ENCODE measurements at regions not wholly inside any gene's neighbourhood (a gene's known extent, or its start where the extent isn't known, plus 50 kb on each side); places are given as distances from the start of the nearest gene placed in this dataset.

GRCh38 chr3:182323898-182324297 is 469.4 kb upstream of the ATP11B start:
- TF ChIP-seq CTCF (conservative IDR thresholded peaks at IDR 0.05; ENCODE audit: low read depth, low read length): no peak
- TF ChIP-seq EZH2 (IDR thresholded peaks at IDR 0.05; ENCODE audit: borderline replicate concordance, low read depth, low read length, poor library complexity, severe bottlenecking): no peak
- ChIA-PET POLR2A (ENCODE audit: low non-redundant PET) (no interaction called here), CTCF (no interaction called here)
- no peak overlapping the region for H3K27ac ChIP-seq (ENCODE audit: low read depth, low read length, poor library complexity, severe bottlenecking)
- H3K9me3 ChIP-seq (ENCODE audit: low read depth, low read length, poor library complexity, severe bottlenecking): peaks cover 5% of the 10 kb centered on the region
- H3K27me3 ChIP-seq (replicated peaks; ENCODE audit: insufficient read depth, low read depth, low read length, poor library complexity): no peaks in the 10 kb centered on the region
- no peaks in the 10 kb centered on the region for H3K36me3 ChIP-seq (ENCODE audit: insufficient read depth, low read length, poor library complexity, severe bottlenecking)
- no peaks in the 10 kb centered on the region for H3K4me1 ChIP-seq (ENCODE audit: insufficient read depth, low read length, poor library complexity, severe bottlenecking)
- no TSS peak for BruUV-seq (replicated peaks)
- H3K4me3 ChIP-seq (ENCODE audit: low read depth, low read length, poor library complexity, severe bottlenecking): no peak overlapping the region
- intact Hi-C loops (cut with micrococcal nuclease; ENCODE audit: unreplicated experiment): no loop called here
- DNase-seq (ENCODE audit: low spot score): no peak

DNA sequence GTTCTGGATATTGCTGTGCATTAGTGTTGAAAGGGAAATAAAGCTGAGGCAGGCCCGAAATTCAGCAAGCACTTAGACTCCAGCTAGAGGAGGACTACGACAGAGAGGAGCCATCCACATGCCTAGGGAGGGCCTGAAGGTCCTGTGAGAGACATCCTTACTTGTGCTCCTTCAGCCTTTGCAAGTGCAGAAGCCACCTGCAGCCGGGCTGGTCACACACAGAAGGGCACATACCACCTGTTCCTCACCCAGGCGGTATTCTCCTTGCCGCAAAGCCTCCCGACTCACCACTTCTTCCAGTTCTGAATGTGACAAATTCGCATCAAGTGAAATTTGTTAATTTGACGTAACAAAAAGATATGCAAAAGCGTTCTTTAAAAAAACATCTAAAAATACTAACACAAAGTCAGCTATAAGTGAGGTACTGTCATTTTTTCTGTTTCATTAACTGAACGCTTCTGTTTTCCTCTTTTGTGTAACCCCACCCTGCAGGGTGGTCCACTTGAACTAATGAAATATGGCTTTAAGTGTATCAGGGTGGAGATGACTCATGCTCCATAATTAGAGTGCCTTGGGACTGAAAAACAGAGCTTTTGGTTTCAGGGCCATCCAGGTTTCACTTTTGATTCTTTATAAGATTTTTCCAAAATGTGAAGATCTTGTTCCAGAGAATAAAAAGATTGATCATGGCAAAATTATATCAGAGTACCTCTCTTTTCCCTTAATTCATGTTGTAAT is 467.9 kb upstream of the ATP11B start:
- Histone ChIP-seq H3K27ac (ENCODE audit: low read depth, low read length, poor library complexity, severe bottlenecking) (no peak overlapping the region), H3K36me3 (ENCODE audit: insufficient read depth, low read length, poor library complexity, severe bottlenecking) (no peaks in the 10 kb centered on the region), H3K27me3 (replicated peaks; ENCODE audit: insufficient read depth, low read depth, low read length, poor library complexity) (no peaks in the 10 kb centered on the region), H3K4me1 (ENCODE audit: insufficient read depth, low read length, poor library complexity, severe bottlenecking) (no peaks in the 10 kb centered on the region), H3K9me3 (ENCODE audit: low read depth, low read length, poor library complexity, severe bottlenecking) (no peaks in the 10 kb centered on the region), H3K4me3 (ENCODE audit: low read depth, low read length, poor library complexity, severe bottlenecking) (no peak overlapping the region)
- ChIA-PET POLR2A (ENCODE audit: low non-redundant PET) (no interaction called here), CTCF (no interaction called here)
- DNase-seq (ENCODE audit: low spot score): peak; percentile 56
- TF ChIP-seq CTCF (conservative IDR thresholded peaks at IDR 0.05; ENCODE audit: low read depth, low read length) (no peak), EZH2 (IDR thresholded peaks at IDR 0.05; ENCODE audit: borderline replicate concordance, low read depth, low read length, poor library complexity, severe bottlenecking) (no peak)
- intact Hi-C loops (cut with micrococcal nuclease; ENCODE audit: unreplicated experiment): no loop called here
- BruUV-seq (replicated peaks): no TSS peak

DNA sequence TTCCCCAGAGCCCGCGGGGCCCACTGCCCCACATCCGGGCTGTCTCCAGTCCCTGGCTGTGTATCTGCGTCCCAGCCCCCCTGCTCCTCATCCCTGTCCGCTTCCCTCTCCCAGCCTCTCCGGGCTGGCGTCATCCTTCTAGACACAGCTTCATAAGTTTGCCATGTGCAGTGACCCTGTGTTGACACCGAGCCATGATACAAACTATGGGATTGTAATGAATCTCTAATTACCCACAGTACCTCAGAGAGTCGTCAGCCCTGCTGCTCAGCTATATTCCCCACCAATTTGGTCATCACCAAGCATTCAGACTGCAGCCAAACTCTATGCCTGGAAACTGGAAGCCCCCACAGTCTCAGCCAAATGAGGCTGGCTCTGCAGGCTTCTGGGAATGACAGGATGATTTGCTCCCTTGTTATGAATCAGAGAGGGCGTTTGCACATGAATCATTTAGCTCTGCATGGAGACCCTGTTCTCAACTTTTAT is 466.1 kb upstream of the ATP11B start:
- BruUV-seq (replicated peaks): no TSS peak
- Histone ChIP-seq H3K36me3 (ENCODE audit: insufficient read depth, low read length, poor library complexity, severe bottlenecking) (no peaks in the 10 kb centered on the region), H3K9me3 (ENCODE audit: low read depth, low read length, poor library complexity, severe bottlenecking) (no peaks in the 10 kb centered on the region), H3K27me3 (replicated peaks; ENCODE audit: insufficient read depth, low read depth, low read length, poor library complexity) (no peaks in the 10 kb centered on the region), H3K4me3 (ENCODE audit: low read depth, low read length, poor library complexity, severe bottlenecking) (no peak overlapping the region), H3K27ac (ENCODE audit: low read depth, low read length, poor library complexity, severe bottlenecking) (no peak overlapping the region), H3K4me1 (ENCODE audit: insufficient read depth, low read length, poor library complexity, severe bottlenecking) (peaks cover 3% of the 10 kb centered on the region)
- TF ChIP-seq CTCF (conservative IDR thresholded peaks at IDR 0.05; ENCODE audit: low read depth, low read length) (no peak), EZH2 (IDR thresholded peaks at IDR 0.05; ENCODE audit: borderline replicate concordance, low read depth, low read length, poor library complexity, severe bottlenecking) (no peak)
- no peak for DNase-seq (ENCODE audit: low spot score)
- intact Hi-C loops (cut with micrococcal nuclease; ENCODE audit: unreplicated experiment): no loop called here
- POLR2A ChIA-PET (ENCODE audit: low non-redundant PET): no interaction called here
- CTCF ChIA-PET: no interaction called here
